SK-N-SH (cell line): ENCODE measurements at regions not wholly inside any gene's neighbourhood (a gene's known extent, or its start where the extent isn't known, plus 50 kb on each side); places are given as distances from the start of the nearest gene placed in this dataset.
A peak's percentile ranks its signal among the peaks of the same experiment; 100 is the strongest.

Experiments
- CTCF ChIA-PET: fragments of 300-600, 350-600 bp; formaldehyde crosslinking; extraction: SDS; loops from one replicate; lab custom pipeline; 2021; lab: Yijun Ruan, JAX
- POLR2A ChIA-PET: fragments of 350-600 bp; sonication (Branson Sonifier 250); formaldehyde crosslinking; extraction: SDS; loops from one replicate; lab custom pipeline; 2020; ENCODE audit warnings: antibody characterized with exemption, inconsistent platforms; lab: Yijun Ruan, JAX
- DNase-seq: peaks from one replicate; pipeline ENCODE4 v3.0.0; 2012
- H2AFZ ChIP-seq: fragments of 200-600 bp; sonication (generic); 2 replicates; pipeline ENCODE4 v1.8.1; 2016; ENCODE audit warnings: antibody characterized with exemption, mild to moderate bottlenecking, low read depth
- H3F3A ChIP-seq: fragments of 200-600 bp; sonication (generic); replicated peaks from 2 replicates; pipeline ENCODE3; 2016; ENCODE audit warnings: antibody characterized with exemption, mild to moderate bottlenecking; ENCODE audit not compliant: insufficient read depth
- H3K27ac ChIP-seq, 2 experiments: fragments of 200-500 bp in 1 of 2; fragments of 200-600 bp in 1 of 2; sonication (Bioruptor generic) in 1 of 2; sonication (generic), shearing (Covaris generic) in 1 of 2; 2 replicates each; pipeline versions ENCODE4 v1.5.1 to v1.6.1; 2014 to 2016; ENCODE audit warnings: low read depth in 2 of 2, inconsistent platforms in 1 of 2, low read length in 1 of 2, mild to moderate bottlenecking in 1 of 2, mixed read lengths in 1 of 2
- H3K27me3 ChIP-seq: fragments of 200-600 bp; sonication (generic), shearing (Covaris generic); 2 replicates; pipeline ENCODE4 v1.6.1; 2016; ENCODE audit warnings: mixed run types; ENCODE audit not compliant: insufficient read depth
- H3K36me3 ChIP-seq, 2 experiments: fragments of 200-500 bp in 1 of 2; fragments of 200-600 bp in 1 of 2; sonication (Bioruptor generic) in 1 of 2; sonication (generic) in 1 of 2; replicated peaks in 1 of 2; 2 replicates each; pipeline versions ENCODE3 to v1.5.1; 2014 to 2016; ENCODE audit warnings: low read length in 1 of 2, mild to moderate bottlenecking in 1 of 2; ENCODE audit not compliant: insufficient read depth in 2 of 2, control insufficient read depth in 1 of 2
- H3K4me1 ChIP-seq, 2 experiments: fragments of 200-500 bp in 1 of 2; fragments of 200-600 bp in 1 of 2; sonication (Bioruptor generic) in 1 of 2; sonication (generic), shearing (Covaris generic) in 1 of 2; 2 replicates each; pipeline versions ENCODE4 v1.5.1 to v1.6.1; 2014 to 2016; ENCODE audit warnings: low read depth in 1 of 2, low read length in 1 of 2, mixed run types in 1 of 2; ENCODE audit not compliant: insufficient read depth in 2 of 2, control insufficient read depth in 1 of 2
- H3K4me2 ChIP-seq: fragments of 200-600 bp; sonication (generic), shearing (Covaris generic); 2 replicates; pipeline ENCODE4 v1.6.1; 2017; ENCODE audit warnings: mixed run types
- H3K4me3 ChIP-seq, 2 experiments: fragments of 200-500 bp in 1 of 2; fragments of 200-600 bp in 1 of 2; sonication (Bioruptor generic) in 1 of 2; sonication (generic), shearing (Covaris generic) in 1 of 2; 2 replicates each; pipeline versions ENCODE4 v1.5.1 to v1.8.1; 2014 to 2016; ENCODE audit warnings: low read depth in 2 of 2, inconsistent platforms in 1 of 2, low read length in 1 of 2, mild to moderate bottlenecking in 1 of 2, mixed read lengths in 1 of 2, moderate library complexity in 1 of 2
- H3K79me2 ChIP-seq: fragments of 200-600 bp; sonication (generic); 2 replicates; pipeline ENCODE4 v1.8.1; 2017; ENCODE audit warnings: mild to moderate bottlenecking; ENCODE audit not compliant: insufficient read depth
- H3K9ac ChIP-seq: fragments of 200-600 bp; sonication (generic); 2 replicates; pipeline ENCODE4 v1.6.1; 2017; ENCODE audit warnings: mixed run types
- H3K9me2 ChIP-seq: fragments of 200-600 bp; sonication (generic); 2 replicates; pipeline ENCODE4 v1.6.1; 2017; ENCODE audit warnings: mixed run types
- H3K9me3 ChIP-seq: fragments of 200-600 bp; sonication (generic); 2 replicates; pipeline ENCODE4 v1.6.1; 2017; ENCODE audit warnings: mixed run types, mild to moderate bottlenecking, moderate library complexity
- H4K20me1 ChIP-seq: fragments of 200-600 bp; sonication (generic); 2 replicates; pipeline ENCODE4 v1.6.1; 2017; ENCODE audit warnings: mild to moderate bottlenecking, mixed run types; ENCODE audit not compliant: insufficient read depth
- CHD2 ChIP-seq: fragments of 150-350 bp; IDR thresholded peaks from 2 replicates; pipeline ENCODE4 v1.6.1; 2018; ENCODE audit warnings: low read length; ENCODE audit not compliant: partially characterized antibody
- EP300 ChIP-seq, 2 experiments: IDR thresholded peaks; 2 replicates each; pipeline versions ENCODE4 v1.4.0 to v1.6.1; 2012; ENCODE audit warnings: borderline replicate concordance in 1 of 2, low read depth in 1 of 2, low read length in 1 of 2
- MEF2A ChIP-seq: IDR thresholded peaks from 2 replicates; pipeline ENCODE4 v1.4.0; 2012; ENCODE audit warnings: low read depth, borderline replicate concordance
- POLR2AphosphoS5 ChIP-seq: IDR thresholded peaks from 2 replicates; pipeline ENCODE4 v1.6.1; 2012; ENCODE audit warnings: low read depth, low read length
- RCOR1 ChIP-seq: fragments of 150-350 bp; IDR thresholded peaks from 2 replicates; pipeline ENCODE4 v1.6.1; 2017; ENCODE audit warnings: antibody characterized with exemption, low read length
- RXRA ChIP-seq: IDR thresholded peaks from 2 replicates; pipeline ENCODE4 v1.4.0; 2012; ENCODE audit warnings: low read depth, mild to moderate bottlenecking, borderline replicate concordance
- TCF12 ChIP-seq: IDR thresholded peaks from 2 replicates; pipeline ENCODE4 v1.4.0; 2012
- TEAD4 ChIP-seq: IDR thresholded peaks from 2 replicates; pipeline ENCODE4 v1.4.0; 2012; ENCODE audit warnings: mild to moderate bottlenecking, borderline replicate concordance; ENCODE audit not compliant: insufficient read depth
- YY1 ChIP-seq: IDR thresholded peaks from 2 replicates; pipeline ENCODE4 v1.4.0; 2012; ENCODE audit warnings: low read depth, mild to moderate bottlenecking
- WGBS: methylation state at CpG from one replicate; pipeline ENCODE4 v1.1.6; 2017; ENCODE audit warnings: low lambda C conversion rate; 5-methylcytosine and 5-hydroxymethylcytosine counted together
- TF ChIP-seq, protein P1 (sequence below): IDR thresholded peaks from 2 replicates; pipeline ENCODE4 v1.4.0; 2012; ENCODE audit warnings: low read depth, borderline replicate concordance
- TF ChIP-seq, protein P2 (sequence below): IDR thresholded peaks from 2 replicates; pipeline ENCODE4; 2012
- TF ChIP-seq, protein P3 (sequence below): IDR thresholded peaks from 2 replicates; pipeline ENCODE4 v1.4.0; 2012; ENCODE audit warnings: low read depth
- TF ChIP-seq, protein P4 (sequence below): fragments of 150-350 bp; IDR thresholded peaks from 2 replicates; pipeline ENCODE4 v1.6.1; 2017; ENCODE audit warnings: antibody characterized with exemption, low read length, low read depth, borderline replicate concordance
- TF ChIP-seq, protein P5 (sequence below): IDR thresholded peaks from 2 replicates; pipeline ENCODE4 v1.6.1; 2012; ENCODE audit warnings: mild to moderate bottlenecking, low read depth, low read length, moderate library complexity

DNA sequence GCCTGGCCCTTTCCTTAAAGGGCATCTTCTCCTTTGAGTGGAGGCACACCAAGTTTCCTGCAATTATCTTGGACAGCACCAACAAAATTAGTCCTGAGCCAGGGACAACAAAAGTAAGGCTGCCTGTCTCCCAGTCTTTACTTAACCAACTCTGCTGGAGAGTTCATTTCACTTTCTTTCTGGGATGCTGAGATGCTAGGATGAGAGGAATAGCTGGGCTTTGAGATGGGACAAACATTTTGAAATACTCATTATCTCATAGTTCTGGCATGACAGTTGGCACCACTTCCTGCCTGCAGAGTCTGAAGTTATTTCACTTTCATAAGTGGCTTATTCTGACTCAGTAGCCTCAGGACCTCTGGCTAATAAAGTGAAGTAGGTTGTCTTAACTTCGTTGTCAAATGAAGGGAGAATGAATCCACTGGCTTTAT lies 157.0 kb downstream of the C9orf152 start (continued):
- TF ChIP-seq, protein P1, sequence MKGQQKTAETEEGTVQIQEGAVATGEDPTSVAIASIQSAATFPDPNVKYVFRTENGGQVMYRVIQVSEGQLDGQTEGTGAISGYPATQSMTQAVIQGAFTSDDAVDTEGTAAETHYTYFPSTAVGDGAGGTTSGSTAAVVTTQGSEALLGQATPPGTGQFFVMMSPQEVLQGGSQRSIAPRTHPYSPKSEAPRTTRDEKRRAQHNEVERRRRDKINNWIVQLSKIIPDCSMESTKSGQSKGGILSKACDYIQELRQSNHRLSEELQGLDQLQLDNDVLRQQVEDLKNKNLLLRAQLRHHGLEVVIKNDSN = no peak
- TF ChIP-seq RXRA = 0 out of 2 replicates have a peak, but pooled peaks have one; percentile 41
- TF ChIP-seq, protein P2, sequence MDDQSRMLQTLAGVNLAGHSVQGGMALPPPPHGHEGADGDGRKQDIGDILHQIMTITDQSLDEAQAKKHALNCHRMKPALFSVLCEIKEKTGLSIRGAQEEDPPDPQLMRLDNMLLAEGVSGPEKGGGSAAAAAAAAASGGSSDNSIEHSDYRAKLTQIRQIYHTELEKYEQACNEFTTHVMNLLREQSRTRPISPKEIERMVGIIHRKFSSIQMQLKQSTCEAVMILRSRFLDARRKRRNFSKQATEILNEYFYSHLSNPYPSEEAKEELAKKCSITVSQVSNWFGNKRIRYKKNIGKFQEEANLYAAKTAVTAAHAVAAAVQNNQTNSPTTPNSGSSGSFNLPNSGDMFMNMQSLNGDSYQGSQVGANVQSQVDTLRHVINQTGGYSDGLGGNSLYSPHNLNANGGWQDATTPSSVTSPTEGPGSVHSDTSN = no peak; the same call in 1 of the 2 replicates

DNA sequence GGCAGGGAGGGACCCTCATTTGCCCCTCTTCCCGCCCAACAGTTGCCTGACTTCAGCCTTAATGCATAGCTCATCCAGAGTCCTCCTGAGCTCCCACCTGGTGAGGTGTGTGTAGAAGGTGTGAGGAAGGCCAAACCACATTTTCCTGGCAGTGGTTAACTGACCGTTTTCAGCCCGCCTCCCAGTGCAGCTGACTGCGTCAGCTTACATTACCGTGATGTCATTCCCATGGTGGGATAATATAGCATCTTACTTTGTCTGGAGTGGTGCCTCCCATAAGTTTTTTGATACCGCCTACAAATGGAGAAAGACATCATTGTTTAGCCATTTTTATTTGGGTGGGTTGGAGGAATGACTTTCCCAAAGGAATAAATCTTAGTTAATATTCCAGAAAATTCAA lies 151.9 kb downstream of the C9orf152 start:
- no peak overlapping the region for H3K9ac ChIP-seq
- POLR2A ChIA-PET = no interaction called here
- CTCF ChIA-PET = interaction anchor here (0.6 to 0.7 kb wide), 3 partner anchors 28 to 568 kb away, joined by 3 read pairs; no protein-coding TSS in a partner anchor
- H3K27ac ChIP-seq = 0 out of 4 replicates have a peak overlapping the region, but pooled peaks of 1 of the 2 experiments have one; percentile 3
- no peaks in the 10 kb centered on the region for H3K9me2 ChIP-seq
- H4K20me1 ChIP-seq = peaks cover 94% of the 10 kb centered on the region
- 91% methylated on average over 6 of the region's 6 CpGs for WGBS
- H3K79me2 ChIP-seq = peaks cover 99% of the 10 kb centered on the region
- H3F3A ChIP-seq = peaks cover 12% of the 10 kb centered on the region
- H3K36me3 ChIP-seq = peaks cover 0 to 11% of the 10 kb centered on the region in 2 experiments
- H2AFZ ChIP-seq = no peak overlapping the region
- H3K9me3 ChIP-seq = no peaks in the 10 kb centered on the region
- DNase-seq = no peak
- TF ChIP-seq, protein P1 = no peak
- TF ChIP-seq RXRA (no peak), EP300 (IDR thresholded peaks at IDR 0.05; ENCODE audit: borderline replicate concordance in 1 of 2, low read depth in 1 of 2, low read length in 1 of 2) (no peak), YY1 (no peak), TEAD4 (no peak), TCF12 (no peak), MEF2A (no peak), CHD2 (no peak), RCOR1 (no peak), POLR2AphosphoS5 (no peak)
- TF ChIP-seq, protein P3, sequence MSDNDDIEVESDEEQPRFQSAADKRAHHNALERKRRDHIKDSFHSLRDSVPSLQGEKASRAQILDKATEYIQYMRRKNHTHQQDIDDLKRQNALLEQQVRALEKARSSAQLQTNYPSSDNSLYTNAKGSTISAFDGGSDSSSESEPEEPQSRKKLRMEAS = no peak
- TF ChIP-seq, protein P4, sequence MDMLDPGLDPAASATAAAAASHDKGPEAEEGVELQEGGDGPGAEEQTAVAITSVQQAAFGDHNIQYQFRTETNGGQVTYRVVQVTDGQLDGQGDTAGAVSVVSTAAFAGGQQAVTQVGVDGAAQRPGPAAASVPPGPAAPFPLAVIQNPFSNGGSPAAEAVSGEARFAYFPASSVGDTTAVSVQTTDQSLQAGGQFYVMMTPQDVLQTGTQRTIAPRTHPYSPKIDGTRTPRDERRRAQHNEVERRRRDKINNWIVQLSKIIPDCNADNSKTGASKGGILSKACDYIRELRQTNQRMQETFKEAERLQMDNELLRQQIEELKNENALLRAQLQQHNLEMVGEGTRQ = no peak
- TF ChIP-seq, protein P5, sequence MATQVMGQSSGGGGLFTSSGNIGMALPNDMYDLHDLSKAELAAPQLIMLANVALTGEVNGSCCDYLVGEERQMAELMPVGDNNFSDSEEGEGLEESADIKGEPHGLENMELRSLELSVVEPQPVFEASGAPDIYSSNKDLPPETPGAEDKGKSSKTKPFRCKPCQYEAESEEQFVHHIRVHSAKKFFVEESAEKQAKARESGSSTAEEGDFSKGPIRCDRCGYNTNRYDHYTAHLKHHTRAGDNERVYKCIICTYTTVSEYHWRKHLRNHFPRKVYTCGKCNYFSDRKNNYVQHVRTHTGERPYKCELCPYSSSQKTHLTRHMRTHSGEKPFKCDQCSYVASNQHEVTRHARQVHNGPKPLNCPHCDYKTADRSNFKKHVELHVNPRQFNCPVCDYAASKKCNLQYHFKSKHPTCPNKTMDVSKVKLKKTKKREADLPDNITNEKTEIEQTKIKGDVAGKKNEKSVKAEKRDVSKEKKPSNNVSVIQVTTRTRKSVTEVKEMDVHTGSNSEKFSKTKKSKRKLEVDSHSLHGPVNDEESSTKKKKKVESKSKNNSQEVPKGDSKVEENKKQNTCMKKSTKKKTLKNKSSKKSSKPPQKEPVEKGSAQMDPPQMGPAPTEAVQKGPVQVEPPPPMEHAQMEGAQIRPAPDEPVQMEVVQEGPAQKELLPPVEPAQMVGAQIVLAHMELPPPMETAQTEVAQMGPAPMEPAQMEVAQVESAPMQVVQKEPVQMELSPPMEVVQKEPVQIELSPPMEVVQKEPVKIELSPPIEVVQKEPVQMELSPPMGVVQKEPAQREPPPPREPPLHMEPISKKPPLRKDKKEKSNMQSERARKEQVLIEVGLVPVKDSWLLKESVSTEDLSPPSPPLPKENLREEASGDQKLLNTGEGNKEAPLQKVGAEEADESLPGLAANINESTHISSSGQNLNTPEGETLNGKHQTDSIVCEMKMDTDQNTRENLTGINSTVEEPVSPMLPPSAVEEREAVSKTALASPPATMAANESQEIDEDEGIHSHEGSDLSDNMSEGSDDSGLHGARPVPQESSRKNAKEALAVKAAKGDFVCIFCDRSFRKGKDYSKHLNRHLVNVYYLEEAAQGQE = no peak
- no peak overlapping the region for H3K4me3 ChIP-seq
- peaks cover 0 to 6% of the 10 kb centered on the region in 2 experiments; a peak in 1 of 4 replicates for H3K4me1 ChIP-seq
- no peak overlapping the region for H3K4me2 ChIP-seq
- no peaks in the 10 kb centered on the region for H3K27me3 ChIP-seq
